Glutamatergic neuron (in vitro differentiated cells): ENCODE measurements at regions not wholly inside any gene's neighbourhood (a gene's known extent, or its start where the extent isn't known, plus 50 kb on each side); places are given as distances from the start of the nearest gene placed in this dataset.

Experiments used
- DNase-seq: peaks from one replicate; pipeline ENCODE4 v3.0.0; 2022
- H3K27ac Mint-ChIP-seq: one replicate; pipeline ENCODE4 v1.8.0; 2020; ENCODE audit warnings: mild to moderate bottlenecking, mixed read lengths, inconsistent platforms; ENCODE audit not compliant: unreplicated experiment
- H3K27me3 Mint-ChIP-seq: one replicate; pipeline ENCODE4 v1.8.0; 2020; ENCODE audit warnings: mild to moderate bottlenecking, moderate library complexity, mixed read lengths, inconsistent platforms; ENCODE audit not compliant: unreplicated experiment
- H3K36me3 Mint-ChIP-seq: one replicate; pipeline ENCODE4 v1.8.0; 2020; ENCODE audit warnings: mild to moderate bottlenecking, mixed read lengths, inconsistent platforms; ENCODE audit not compliant: unreplicated experiment
- H3K4me1 Mint-ChIP-seq: one replicate; pipeline ENCODE4 v1.8.0; 2020; ENCODE audit warnings: mild to moderate bottlenecking, low read depth, mixed read lengths, inconsistent platforms; ENCODE audit not compliant: unreplicated experiment
- H3K4me3 Mint-ChIP-seq: one replicate; pipeline ENCODE4 v1.8.0; 2020; ENCODE audit warnings: mild to moderate bottlenecking, mixed read lengths, inconsistent platforms; ENCODE audit not compliant: unreplicated experiment
- H3K9me3 Mint-ChIP-seq: one replicate; pipeline ENCODE4 v1.8.0; 2020; ENCODE audit warnings: mild to moderate bottlenecking, moderate library complexity, mixed read lengths, inconsistent platforms; ENCODE audit not compliant: unreplicated experiment
- CTCF ChIP-seq: fragments of 200-600 bp; sonication (generic); IDR thresholded peaks from one replicate; pipeline ENCODE4 v1.5.0; 2021; ENCODE audit not compliant: partially characterized antibody, unreplicated experiment

- Mint-ChIP-seq H3K27me3 (no peaks in the 10 kb centered on the region), H3K9me3 (peaks cover 9% of the 10 kb centered on the region), H3K36me3 (peaks cover 10% of the 10 kb centered on the region), H3K4me3 (no peak overlapping the region), H3K4me1 (no peaks in the 10 kb centered on the region), H3K27ac (no peak overlapping the region)
- TF ChIP-seq CTCF, result no peak
- DNase-seq, result no peak
Measured at GRCh38 chr5:117713585-117714198, 1139.1 kb upstream of the SEMA6A start.

GRCh38 chr5:117701062-117701461 is 1126.4 kb upstream of the SEMA6A start:
- H3K36me3 Mint-ChIP-seq, result no peaks in the 10 kb centered on the region
- no peaks in the 10 kb centered on the region for H3K9me3 Mint-ChIP-seq
- no peak for DNase-seq
- no peaks in the 10 kb centered on the region for H3K4me1 Mint-ChIP-seq
- H3K4me3 Mint-ChIP-seq, result no peak overlapping the region
- no peaks in the 10 kb centered on the region for H3K27me3 Mint-ChIP-seq
- no peak overlapping the region for H3K27ac Mint-ChIP-seq
- TF ChIP-seq CTCF, result no peak

GRCh38 chr5:117692606-117693005 is 1118.0 kb upstream of the SEMA6A start:
- Mint-ChIP-seq H3K36me3 (no peaks in the 10 kb centered on the region), H3K9me3 (peaks cover 3% of the 10 kb centered on the region), H3K4me1 (peaks cover 4% of the 10 kb centered on the region), H3K27ac (no peak overlapping the region), H3K27me3 (no peaks in the 10 kb centered on the region), H3K4me3 (no peak overlapping the region)
- no peak for TF ChIP-seq CTCF
- DNase-seq, result no peak

GRCh38 chr5:117691081-117691870 is 1116.7 kb upstream of the SEMA6A start:
- Mint-ChIP-seq H3K36me3 (no peaks in the 10 kb centered on the region), H3K9me3 (peaks cover 3% of the 10 kb centered on the region), H3K4me3 (no peak overlapping the region), H3K4me1 (peaks cover 4% of the 10 kb centered on the region), H3K27ac (peak overlapping the region; percentile 39), H3K27me3 (no peaks in the 10 kb centered on the region)
- no peak for TF ChIP-seq CTCF
- DNase-seq, result no peak

GRCh38 chr5:117690612-117691011 is 1116.0 kb upstream of the SEMA6A start:
- peaks cover 3% of the 10 kb centered on the region for H3K9me3 Mint-ChIP-seq
- H3K27me3 Mint-ChIP-seq, result no peaks in the 10 kb centered on the region
- H3K4me1 Mint-ChIP-seq, result peaks cover 4% of the 10 kb centered on the region
- H3K4me3 Mint-ChIP-seq, result no peak overlapping the region
- DNase-seq, result peak; percentile 20
- TF ChIP-seq CTCF, result no peak
- peak overlapping the region; percentile 39 for H3K27ac Mint-ChIP-seq
- no peaks in the 10 kb centered on the region for H3K36me3 Mint-ChIP-seq
